ENCODE measurements at regions not wholly inside any gene's neighbourhood (a gene's known extent, or its start where the extent isn't known, plus 50 kb on each side); places are given as distances from the start of the nearest gene placed in this dataset.

DNA sequence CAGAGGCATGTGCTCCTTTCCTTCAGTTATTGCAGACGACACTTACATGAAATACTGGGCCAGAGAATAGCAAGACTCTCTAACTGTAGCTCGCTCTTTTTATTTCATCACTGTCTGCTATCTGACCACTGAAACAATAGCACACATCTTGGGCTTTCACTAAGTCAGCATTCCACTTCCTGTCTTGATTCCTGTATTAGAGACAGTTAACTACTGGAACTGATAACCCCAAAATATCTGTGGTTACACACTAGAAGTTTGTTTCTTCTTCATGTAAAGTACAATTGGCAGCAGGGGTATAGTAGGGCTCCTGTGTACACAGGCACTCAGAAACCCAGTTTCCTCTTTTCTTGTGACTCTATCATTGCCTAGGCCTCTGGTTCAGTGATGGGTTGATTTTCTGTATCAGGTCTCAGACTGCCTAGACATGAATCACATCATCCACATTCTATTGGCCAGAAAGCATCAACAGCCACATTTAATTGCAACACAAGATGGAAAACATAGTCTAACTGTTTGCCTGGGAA lies 230.2 kb upstream of the CD96 start:
- DNase-seq (ENCODE audit: low spot score) = peak; percentile 19

DNA sequence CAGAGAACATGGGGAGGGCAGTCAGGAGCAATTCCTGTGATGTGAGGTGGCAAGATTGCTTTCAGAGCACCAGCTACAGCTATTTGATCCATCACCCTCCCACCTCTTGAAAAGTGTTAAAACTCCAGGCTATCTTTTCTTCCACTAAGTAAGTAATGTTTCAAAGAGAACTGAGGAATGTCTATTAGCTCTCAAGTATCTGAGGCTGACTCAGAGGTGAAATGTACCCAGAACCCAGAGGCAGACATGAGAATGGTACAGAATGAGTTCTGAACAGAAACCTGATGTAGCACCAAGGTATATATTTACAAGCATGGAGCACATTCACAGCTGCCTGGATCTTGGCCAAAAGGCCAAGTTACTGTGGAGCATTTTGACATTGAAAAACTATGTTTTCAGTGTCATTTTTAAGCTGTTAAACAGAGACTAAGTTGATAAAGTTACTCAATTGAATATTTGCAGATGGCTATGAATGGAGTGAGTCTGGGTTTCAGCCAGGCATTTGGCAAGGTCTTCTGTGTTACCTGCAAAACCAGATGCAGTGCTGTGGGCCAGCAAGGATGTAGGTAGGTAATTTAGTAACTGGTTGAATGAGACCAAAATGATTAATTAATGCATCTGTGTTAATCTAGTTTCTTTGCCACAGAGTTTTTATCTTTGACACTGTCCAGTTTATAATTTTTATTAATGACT lies 227.7 kb upstream of the CD96 start:
- no peak for DNase-seq (ENCODE audit: low spot score)

DNA sequence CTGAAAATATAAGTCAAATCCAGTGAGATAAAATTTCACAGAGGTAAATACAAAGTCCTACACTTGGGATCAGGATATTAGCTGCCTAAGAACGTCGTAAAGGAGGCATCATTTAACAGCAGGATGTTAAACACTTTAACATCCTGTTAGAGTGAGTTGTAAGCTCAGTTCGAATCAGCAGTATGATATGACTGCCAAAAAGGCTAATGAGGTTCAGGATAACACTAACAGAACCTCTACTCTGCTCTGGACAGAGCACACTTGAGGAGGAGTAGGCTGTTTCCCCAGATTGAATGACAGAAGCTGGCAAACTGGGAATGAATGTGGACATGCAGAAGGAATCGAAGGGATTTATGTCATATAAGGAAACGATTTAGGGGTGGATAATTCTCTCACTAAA lies 227.1 kb upstream of the CD96 start:
- no peak for DNase-seq (ENCODE audit: low spot score)

DNA sequence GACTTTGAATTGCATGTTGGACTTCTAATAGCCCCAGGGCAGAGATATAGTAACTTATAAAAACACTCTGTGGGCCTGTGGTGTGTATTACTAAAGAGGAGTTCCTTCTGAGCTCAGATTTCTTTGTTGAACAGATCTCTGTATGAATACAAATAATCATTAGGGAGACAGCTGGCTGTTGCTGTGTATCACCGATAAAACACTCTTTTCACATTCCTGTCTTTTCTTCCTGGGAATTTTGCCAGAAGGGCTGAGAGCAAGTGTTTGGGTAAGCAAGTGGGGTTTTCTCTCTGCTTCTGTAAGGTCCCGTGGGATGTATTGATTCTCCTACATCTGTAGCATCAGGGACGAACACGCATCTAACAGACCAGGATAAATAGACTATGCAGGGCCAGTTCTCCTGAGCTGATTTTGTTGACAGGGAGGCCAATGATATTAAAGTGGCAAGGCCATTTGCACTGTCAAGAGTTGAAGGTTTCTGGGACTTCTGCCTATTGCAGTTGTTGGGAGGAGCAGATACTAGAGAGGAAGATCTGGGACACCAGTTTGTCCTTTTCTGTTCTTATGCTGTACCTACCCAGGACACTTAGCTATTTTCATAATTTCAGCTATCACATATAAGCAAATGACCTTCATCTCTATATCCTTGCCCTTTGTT lies 225.9 kb upstream of the CD96 start:
- DNase-seq (ENCODE audit: low spot score) = peak; percentile 40

DNA sequence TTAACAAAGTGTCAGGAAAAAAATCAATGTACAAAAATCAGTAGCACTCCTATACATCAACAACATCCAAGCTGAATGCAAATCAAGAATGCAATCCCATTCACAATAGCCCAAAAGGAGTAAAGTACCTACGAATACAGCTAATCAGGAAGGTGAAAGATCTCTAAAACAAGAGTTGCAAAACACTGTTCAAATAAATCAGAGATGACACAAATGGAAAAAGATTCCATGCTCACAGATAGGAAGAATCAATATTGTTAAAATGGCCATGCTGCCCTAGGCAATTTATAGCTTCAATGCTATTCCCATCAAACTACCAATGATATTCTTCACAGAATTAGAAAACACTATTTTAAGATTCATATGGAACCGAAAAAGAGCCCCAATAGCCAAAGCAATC lies 223.7 kb upstream of the CD96 start:
- no peak for DNase-seq (ENCODE audit: low spot score)

DNA sequence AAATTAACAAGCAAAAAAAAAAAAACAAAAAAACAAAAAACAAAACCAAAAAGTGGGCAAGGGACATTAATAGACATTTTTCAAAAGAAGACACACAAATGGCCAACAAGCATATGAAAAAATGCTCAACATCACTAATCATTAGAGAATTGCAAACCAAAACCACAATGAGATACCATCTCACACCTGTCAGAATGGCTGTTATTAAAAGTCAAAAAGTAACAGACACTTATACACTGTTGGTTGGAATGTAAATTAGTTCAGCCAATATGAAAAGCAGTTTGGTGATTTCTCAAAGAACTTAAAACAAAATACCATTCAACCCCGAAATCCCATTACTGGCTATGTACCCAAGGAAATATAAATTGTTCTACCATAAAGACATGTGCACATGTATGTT lies 222.4 kb upstream of the CD96 start:
- DNase-seq (ENCODE audit: low spot score) = no peak

DNA sequence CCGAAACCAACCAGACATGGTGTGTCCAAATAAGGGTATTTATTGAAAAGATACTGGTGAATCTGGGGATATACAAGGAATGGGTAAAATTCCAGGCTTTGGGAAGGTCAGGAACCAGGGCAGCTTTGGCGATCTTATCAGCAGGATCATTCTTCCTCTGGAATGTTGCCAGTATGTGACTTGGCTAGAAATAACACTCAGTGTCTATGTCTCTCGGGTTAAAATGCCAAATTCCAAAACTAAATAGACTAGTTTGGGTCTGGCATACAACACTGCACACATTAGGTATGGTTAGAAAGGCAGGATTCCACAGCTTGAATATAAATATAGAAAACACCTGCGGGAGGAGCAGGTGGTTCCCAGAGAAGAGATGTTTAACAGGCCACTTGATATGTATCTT lies 220.2 kb upstream of the CD96 start:
- no peak for DNase-seq (ENCODE audit: low spot score)

DNA sequence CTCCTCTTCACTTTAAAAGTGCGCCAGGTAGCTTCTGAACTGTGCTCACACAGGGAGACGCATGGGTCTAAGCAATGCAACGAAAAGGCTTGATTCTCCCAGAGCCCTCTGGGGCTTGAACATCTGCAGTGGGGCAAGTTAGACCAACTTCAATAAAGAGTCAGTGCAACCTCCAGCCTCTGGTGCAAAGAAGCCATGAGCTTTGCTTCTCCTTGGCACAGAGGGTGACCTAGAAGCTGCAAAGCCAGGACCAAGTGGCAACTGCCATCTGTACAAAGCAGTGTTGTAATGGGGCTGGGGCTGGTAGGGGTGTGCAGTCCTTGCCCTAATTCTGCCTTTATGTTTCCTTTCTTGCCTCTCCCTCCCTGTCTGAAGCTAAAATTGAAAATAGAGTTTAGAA lies 219.0 kb upstream of the CD96 start:
- DNase-seq (ENCODE audit: low spot score) = no peak

DNA sequence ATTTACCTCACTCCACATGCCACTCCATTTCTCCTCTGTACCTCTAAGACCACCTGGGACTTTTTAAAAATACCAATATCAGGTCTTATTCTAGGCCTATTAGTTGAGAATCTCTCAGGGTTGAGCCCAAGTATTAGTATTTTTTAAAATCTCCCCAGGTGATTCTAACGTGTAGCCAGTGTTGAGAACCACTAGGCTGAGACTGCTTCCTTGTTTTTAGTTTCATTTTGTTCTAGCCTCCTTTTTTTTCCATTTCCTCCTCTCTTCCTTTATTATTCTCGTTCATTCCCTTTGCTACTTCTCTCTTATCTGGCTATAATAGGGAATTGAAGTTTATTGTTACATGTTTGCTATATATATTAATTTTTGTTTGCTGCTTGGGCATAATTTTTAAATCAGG lies 217.8 kb upstream of the CD96 start:
- DNase-seq (ENCODE audit: low spot score) = no peak

DNA sequence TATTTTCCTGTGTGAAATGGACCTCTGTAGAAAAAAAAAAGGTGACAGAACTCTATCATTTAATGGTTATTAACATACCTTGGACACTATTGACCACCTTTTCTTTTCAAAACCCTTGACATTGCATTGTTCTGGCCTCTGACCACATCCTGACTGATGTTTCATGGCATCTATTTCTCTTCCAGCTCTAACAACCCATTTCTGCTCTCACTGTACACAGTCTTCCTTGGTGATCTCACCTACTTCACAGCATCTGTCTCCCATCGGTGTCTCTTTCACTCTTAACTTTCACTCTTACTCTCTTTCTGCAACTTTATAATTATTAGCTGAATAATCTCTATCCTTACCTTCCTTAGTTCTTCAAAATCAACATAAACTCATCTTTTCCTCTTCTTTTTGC lies 217.4 kb upstream of the CD96 start:
- no peak for DNase-seq (ENCODE audit: low spot score)

DNA sequence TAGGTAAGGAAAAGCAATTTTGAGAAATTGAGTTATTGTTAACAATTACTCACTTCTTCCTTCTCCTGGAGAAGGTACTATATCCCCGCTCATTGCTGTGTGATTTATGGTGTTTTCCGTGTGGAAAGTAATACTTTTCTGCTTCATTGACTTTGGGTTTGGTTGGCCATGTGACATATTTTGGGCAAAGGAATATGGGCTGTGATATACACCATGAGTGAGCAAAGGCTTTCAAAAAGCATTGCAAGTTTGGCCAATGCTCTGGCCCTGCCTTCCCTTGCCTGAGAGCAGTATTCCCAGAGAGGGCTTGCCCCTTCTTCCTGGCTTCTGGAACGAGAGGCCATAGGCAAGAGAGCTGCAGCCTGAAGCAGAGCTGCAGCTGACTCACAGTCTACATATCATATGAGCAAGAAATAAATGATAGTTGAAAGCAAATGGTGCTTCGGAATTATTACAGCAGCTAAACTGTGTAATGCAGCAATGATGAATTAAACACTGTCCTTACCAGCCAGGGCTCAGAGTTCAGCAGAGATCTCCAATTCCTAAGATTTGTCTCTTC lies 216.8 kb upstream of the CD96 start:
- no peak for DNase-seq (ENCODE audit: low spot score)

DNA sequence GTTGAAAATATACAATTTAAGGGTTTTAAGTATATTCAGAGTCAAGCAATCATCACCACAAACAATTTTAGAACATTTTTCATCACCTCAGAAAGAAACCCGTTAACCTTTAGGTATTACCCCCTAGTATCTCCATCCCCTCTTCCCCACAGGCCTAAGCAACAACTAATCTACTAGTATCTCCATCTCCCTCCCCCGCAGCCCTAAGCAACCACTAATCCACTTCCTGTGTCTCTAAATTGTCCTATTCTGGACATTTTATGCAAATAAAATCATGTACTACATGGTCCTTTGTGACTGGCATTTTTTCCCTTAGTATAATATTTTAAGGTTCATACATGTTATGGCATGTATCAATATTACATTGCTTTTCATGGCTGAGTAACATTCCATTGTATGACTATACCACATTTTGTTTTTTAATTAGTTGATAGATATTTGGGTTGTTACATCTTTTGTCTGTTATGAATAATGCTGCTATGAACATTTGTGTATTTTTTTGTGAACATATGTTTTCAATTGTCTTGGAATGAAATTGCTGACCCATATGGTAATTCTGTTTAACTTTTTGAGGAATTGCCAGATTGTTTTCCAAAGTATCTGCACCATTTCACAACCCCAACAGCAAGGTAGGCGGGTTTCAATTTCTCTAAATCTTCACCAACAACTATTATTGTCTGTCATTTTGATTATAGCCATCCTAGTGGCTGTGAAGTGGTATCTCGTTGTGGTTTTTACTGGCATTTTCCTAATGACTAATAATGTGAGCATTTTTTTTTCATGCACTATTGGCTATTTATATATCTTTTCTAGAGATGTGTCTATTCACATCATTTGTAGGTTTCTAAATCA lies 215.6 kb upstream of the CD96 start:
- peak; percentile 48 for DNase-seq (ENCODE audit: low spot score)

DNA sequence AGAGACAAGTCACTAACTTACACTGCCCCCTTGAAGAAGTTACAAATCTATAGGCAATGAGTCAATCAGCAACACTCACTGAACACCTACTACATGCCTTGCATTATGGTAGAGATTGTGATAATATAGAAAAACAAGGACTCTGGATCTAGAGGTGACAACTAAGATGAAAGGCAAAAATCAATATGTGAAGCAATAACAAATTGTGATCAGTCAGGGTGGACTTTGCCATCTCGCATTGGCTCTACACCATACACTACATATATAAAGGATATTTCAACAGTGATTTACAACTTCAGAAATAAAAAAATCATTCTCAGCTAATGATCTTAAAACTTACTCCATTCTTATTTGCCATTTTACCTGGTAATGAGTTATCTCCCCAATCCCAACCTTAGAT lies 210.7 kb upstream of the CD96 start:
- no peak for DNase-seq (ENCODE audit: low spot score)

DNA sequence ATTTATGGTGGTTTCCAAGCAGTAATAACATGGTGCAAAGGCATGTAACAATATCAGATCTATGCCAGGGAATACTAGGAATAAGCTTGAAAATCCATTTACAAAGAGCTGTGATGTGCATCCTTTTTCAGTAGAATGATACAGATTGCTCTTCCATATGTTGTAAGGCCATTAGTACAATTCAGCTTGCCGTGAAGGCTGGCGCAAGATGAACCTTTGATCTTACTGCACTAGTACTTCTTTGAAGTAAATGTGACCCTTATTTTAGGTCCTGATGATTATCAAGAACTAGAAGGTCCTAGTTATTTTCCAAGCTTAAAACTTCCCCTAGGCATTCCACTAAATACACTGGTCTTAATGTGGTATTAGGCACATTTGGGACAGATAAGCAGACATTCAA lies 210.1 kb upstream of the CD96 start:
- DNase-seq (ENCODE audit: low spot score) = no peak

DNA sequence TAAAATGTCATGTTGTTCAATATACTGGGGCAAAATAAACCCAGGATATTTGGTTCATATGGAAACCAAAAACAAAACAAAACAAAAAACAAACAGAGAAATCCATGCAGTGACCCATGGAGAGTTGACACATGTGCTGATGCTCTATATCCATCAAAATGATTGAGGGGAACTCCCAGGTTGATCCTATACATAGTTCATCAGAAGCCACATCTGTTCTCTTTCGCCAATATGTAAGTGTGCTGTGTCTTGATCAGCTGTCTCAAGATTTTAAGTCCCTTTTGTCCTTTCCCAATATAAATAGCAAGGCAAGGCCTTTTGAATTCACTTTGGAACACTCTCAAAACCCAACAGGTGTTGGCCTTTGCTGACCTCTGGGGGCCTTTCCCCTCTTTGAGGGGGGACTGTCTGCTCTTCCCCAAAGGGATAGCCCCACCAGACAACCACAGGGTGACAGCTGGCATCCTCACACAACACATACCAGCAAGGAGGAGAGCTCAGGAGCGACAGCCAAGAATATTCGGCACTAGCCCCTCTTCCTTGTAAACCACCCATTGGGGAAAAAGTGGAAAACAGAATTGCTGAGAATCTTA lies 209.4 kb upstream of the CD96 start:
- DNase-seq (ENCODE audit: low spot score) = no peak

DNA sequence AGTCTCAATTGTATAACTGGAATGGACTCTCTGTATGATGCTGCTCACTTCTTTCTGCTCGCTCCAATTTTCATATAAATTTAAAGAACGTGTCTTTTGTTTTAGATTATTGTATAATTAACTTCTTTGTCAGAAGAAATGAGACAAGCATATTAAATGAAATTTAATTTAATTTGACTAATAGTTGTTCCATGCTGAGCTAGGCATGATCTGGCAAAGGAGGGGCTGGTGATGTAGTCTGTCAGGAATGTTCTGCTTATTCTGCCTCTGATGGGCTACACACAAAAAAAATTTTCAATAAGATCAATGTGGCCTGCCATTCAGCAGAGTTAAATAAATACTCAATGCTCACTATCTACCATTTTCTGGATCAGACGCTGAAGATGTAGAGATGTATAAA lies 208.4 kb upstream of the CD96 start:
- DNase-seq (ENCODE audit: low spot score) = peak; percentile 14

DNA sequence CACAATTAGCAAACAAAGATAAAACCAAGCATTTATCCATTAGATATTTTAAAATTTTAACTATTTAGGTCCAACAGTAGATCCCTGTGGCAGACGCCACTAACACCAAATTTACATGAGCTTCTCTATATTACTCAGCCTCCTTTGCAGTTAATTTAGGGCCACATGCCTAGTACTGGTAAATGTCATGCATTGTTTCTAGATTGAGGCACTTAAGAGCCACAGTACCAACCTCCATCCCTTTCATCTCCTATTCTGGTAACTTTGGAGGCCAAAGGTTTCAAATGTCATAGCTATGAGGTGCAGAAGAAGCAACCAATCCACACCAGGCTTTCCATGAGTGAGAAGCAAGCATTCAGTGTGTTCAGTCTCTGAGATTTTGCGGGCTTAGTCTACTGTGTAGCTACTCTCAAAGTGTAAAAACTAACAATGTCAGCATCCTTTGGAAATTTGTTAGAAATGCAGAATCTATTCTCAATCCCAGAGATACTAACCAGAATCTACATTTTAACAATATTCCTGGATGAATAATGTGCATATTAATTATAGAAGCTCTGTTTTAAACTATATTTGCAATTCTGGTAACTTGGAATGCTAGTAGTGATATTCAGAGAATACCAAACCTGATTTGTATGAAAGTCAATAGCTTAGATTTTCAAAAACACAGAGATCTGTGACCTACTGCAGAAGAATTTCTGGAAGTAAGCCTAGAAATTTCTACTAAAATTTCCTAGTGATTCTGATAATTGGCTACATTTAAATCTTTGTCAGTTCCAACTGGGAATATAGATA lies 206.3 kb upstream of the CD96 start:
- DNase-seq (ENCODE audit: low spot score) = peak; percentile 14

DNA sequence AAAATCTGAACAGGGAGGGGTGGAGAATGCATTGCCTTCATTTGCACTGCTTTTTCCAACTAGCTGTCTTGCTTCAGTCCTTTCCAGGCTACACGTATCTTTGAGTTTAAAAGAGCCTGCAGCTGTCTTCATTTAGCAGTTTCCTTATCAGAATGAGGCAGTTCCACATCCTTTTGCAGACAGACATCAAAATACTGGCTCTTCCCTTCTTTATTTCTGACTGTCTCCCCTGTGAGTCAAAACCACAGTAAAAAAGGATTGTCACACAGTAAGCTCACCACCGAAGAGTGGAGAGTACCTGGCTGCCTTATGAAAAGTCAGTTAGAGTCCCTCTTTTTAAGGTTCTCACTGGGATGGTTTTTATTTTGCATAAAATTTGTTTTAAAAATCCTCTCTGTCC lies 205.5 kb upstream of the CD96 start:
- DNase-seq (ENCODE audit: low spot score) = no peak

DNA sequence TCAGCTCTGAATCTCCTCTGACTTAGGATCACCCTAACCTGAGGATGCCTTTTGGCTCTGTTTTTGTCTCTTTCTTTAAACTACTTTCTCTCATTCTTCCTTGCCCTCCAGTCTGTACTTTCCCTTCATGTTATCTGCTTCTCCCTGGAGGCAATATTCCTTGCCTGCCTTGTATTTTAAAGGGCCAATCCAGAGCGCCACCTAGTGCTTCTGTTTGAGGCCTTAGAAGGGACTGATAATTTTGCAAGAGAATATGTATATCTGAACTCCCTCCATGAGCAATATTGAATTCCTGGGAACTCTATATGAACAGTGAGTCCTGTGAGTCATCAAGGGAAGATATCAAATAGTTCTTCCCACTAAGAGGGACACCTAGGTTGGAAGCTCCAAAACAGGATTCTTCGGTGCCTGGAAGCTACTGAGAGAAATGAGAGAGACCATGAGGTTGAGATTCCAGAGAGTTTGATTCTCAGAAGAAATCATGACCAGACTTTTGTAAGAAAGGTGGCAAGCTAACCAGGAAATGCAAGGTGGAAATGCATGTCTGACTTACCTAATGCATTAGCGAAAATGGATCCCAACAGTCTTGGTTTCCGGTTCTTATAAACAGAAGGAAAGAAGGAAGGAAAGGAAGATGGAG lies 203.8 kb upstream of the CD96 start:
- DNase-seq (ENCODE audit: low spot score) = peak; percentile 71

DNA sequence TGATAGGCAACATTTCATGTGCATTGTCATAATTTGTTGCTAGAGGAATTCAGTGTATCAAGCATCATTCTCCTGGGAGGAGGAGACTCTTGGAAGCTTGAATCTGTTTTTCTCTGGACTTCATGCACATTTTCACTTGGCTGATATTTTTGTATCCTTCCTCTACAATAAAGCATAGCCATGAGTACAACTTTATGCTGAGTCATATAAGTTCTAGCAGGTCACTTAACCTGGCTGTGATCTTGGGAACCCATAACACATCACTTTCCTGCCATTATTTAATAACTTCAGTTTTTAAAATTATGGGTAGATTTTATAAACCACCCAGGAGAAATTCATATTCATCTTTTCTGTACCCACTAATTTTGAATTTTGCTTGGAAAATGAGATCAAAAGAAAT lies 203.0 kb upstream of the CD96 start:
- DNase-seq (ENCODE audit: low spot score) = no peak

DNA sequence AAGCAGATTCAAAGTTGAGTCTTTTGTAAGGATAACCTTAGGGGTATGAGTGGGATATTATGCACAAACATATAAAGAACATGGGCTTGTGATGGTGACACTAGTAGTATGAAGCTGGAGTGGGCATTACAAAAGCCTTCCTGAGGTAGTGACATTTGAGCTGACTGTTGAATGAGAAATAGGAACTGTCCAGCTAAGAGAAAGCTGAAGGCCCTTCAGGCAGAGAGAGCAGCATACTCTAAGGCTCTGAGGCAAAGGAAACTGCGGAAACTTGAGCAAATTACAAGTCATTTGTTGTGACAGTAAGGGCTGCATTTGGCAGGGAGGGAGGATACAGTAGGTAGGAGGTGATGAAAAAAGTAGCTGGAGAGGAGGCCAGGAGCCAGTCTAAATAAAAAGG lies 190.7 kb upstream of the CD96 start:
- DNase-seq (ENCODE audit: low spot score) = no peak
